ENCODE measurements at regions not wholly inside any gene's neighbourhood (a gene's known extent, or its start where the extent isn't known, plus 50 kb on each side); places are given as distances from the start of the nearest gene placed in this dataset.

GRCh38 chr6:85044361-85044760 is 280.0 kb upstream of the TBX18 start:
- TF ChIP-seq CTCF (IDR thresholded peaks at IDR 0.05) = no peak
- no peak for TF ChIP-seq POLR2A (IDR thresholded peaks at IDR 0.05)
